B cell (primary cell): ENCODE measurements at regions not wholly inside any gene's neighbourhood (a gene's known extent, or its start where the extent isn't known, plus 50 kb on each side); places are given as distances from the start of the nearest gene placed in this dataset.

Experiments used
- CTCF ChIP-seq: fragments of 200-600 bp; IDR thresholded peaks from one replicate; pipeline ENCODE4 v1.8.0; 2022; ENCODE audit warnings: antibody characterized with exemption, mild to moderate bottlenecking
- EZH2 ChIP-seq: IDR thresholded peaks from 2 replicates; pipeline ENCODE4 v1.6.1; 2012; ENCODE audit warnings: borderline replicate concordance, low read depth, mild to moderate bottlenecking, moderate library complexity, low read length; ENCODE audit not compliant: insufficient read depth, poor library complexity, severe bottlenecking

- TF ChIP-seq CTCF, result no peak
- TF ChIP-seq EZH2, result no peak
Observed at GRCh38 chr14:97846156-97846555, 1049.0 kb downstream of the VRK1 start.
